OCI-LY7 (cell line): ENCODE measurements at regions not wholly inside any gene's neighbourhood (a gene's known extent, or its start where the extent isn't known, plus 50 kb on each side); places are given as distances from the start of the nearest gene placed in this dataset.

Experiments
- BruUV-seq: library from RNA; stranded (reverse); fragments of 400-500 nt; replicated peaks from 2 replicates; lab custom pipeline; 2021; lab: Mats Ljungman, UMichigan
- CTCF ChIA-PET: fragments of 300-600 bp; sonication (Branson Sonifier 250); formaldehyde crosslinking; loops from one replicate; lab custom pipeline; 2022; ENCODE audit warnings: antibody characterized with exemption; ENCODE audit not compliant: unreplicated experiment; lab: Charles Lee
- POLR2A ChIA-PET: fragments of 300-600 bp; sonication (Branson Sonifier 250); formaldehyde crosslinking; loops from one replicate; lab custom pipeline; 2022; ENCODE audit warnings: antibody characterized with exemption; lab: Charles Lee
- DNase-seq: peaks from one replicate; pipeline ENCODE4 v3.0.0-alpha.2; 2015; ENCODE audit warnings: low spot score
- H2AFZ ChIP-seq: fragments of 200-600 bp; sonication (generic), shearing (Covaris generic); 2 replicates; pipeline ENCODE4 v1.6.1; 2014; ENCODE audit warnings: mild to moderate bottlenecking, antibody characterized with exemption, low read length, moderate library complexity
- H3K27ac ChIP-seq: fragments of 200-600 bp; sonication (generic); 2 replicates; pipeline ENCODE4 v1.5.1; 2014; ENCODE audit warnings: mixed run types, low read depth, mild to moderate bottlenecking, moderate library complexity, low read length, inconsistent platforms; ENCODE audit not compliant: poor library complexity, severe bottlenecking
- H3K36me3 ChIP-seq: fragments of 200-600 bp; sonication (generic); 2 replicates; pipeline ENCODE4 v1.6.1; 2014; ENCODE audit warnings: mild to moderate bottlenecking, antibody characterized with exemption, low read length, moderate library complexity, mixed read lengths; ENCODE audit not compliant: insufficient read depth
- H3K4me1 ChIP-seq: fragments of 200-600 bp; sonication (generic); 2 replicates; pipeline ENCODE4 v1.5.1; 2014; ENCODE audit warnings: mild to moderate bottlenecking, low read length; ENCODE audit not compliant: insufficient read depth, poor library complexity, severe bottlenecking
- H3K4me2 ChIP-seq: fragments of 200-600 bp; sonication (generic); 2 replicates; pipeline ENCODE4 v1.6.1; 2014; ENCODE audit warnings: mild to moderate bottlenecking, low read length
- H3K4me3 ChIP-seq: fragments of 200-600 bp; sonication (generic); 2 replicates; pipeline ENCODE4 v1.5.1; 2014; ENCODE audit warnings: mild to moderate bottlenecking, low read depth, low read length; ENCODE audit not compliant: poor library complexity, severe bottlenecking
- H3K79me2 ChIP-seq: fragments of 200-600 bp; sonication (generic); 2 replicates; pipeline ENCODE4 v1.6.1; 2016; ENCODE audit warnings: low read depth, mild to moderate bottlenecking, low read length, moderate library complexity, mixed read lengths; ENCODE audit not compliant: insufficient read depth
- H3K9me2 ChIP-seq: fragments of 200-600 bp; sonication (generic); 2 replicates; pipeline ENCODE4 v1.6.1; 2016; ENCODE audit warnings: mild to moderate bottlenecking, low read length, mixed read lengths; ENCODE audit not compliant: insufficient read depth
- H3K9me3 ChIP-seq: fragments of 200-600 bp; sonication (generic); 2 replicates; pipeline ENCODE4 v1.6.1; 2014; ENCODE audit warnings: mild to moderate bottlenecking, mixed run types, low read length, mixed read lengths
- H4K20me1 ChIP-seq: fragments of 200-600 bp; sonication (generic); 2 replicates; pipeline ENCODE4 v1.6.1; 2014; ENCODE audit warnings: mild to moderate bottlenecking, antibody characterized with exemption, low read length, moderate library complexity, mixed read lengths; ENCODE audit not compliant: insufficient read depth
- CTCF ChIP-seq: fragments of 200-600 bp; sonication (generic); conservative IDR thresholded peaks from 2 replicates; pipeline ENCODE4 v1.5.1; 2014; ENCODE audit warnings: mild to moderate bottlenecking, antibody characterized with exemption, low read length, moderate library complexity, mixed read lengths
- EZH2phosphoT487 ChIP-seq: fragments of 200-600 bp; sonication (generic); IDR thresholded peaks from 2 replicates; pipeline ENCODE4 v1.6.1; 2018; ENCODE audit warnings: low read depth, borderline replicate concordance, mild to moderate bottlenecking, mixed run types, antibody characterized with exemption, low read length, moderate library complexity, mixed read lengths
- intact Hi-C: fragments of 100-400 bp; cut with micrococcal nuclease; formaldehyde crosslinking; loops from one replicate; pipeline ENCODE4 v1.10.0; 2022; ENCODE audit not compliant: unreplicated experiment

GRCh38 chr7:49037346-49038210, 113.2 kb downstream of the CDC14C start:
- CTCF ChIA-PET, result no interaction called here
- H3K4me2 ChIP-seq, result no peak overlapping the region
- no peaks in the 10 kb centered on the region for H4K20me1 ChIP-seq
- intact Hi-C loops, result no loop called here
- no peaks in the 10 kb centered on the region for H3K9me3 ChIP-seq
- H3K79me2 ChIP-seq, result no peaks in the 10 kb centered on the region
- H3K27ac ChIP-seq, result no peak overlapping the region
- no peaks in the 10 kb centered on the region for H3K4me1 ChIP-seq
- POLR2A ChIA-PET, result interaction anchor here (0.7 to 1.4 kb wide), 3 partner anchors 9 to 49 kb away, joined by 3 read pairs; no protein-coding TSS in a partner anchor
- TF ChIP-seq CTCF (no peak), EZH2phosphoT487 (no peak)
- no peak overlapping the region for H2AFZ ChIP-seq
- H3K9me2 ChIP-seq, result no peaks in the 10 kb centered on the region
- no TSS peak for BruUV-seq
- H3K4me3 ChIP-seq, result no peak overlapping the region
- no peaks in the 10 kb centered on the region for H3K36me3 ChIP-seq
- DNase-seq, result no peak

GRCh38 chr7:49038821-49039358, 114.5 kb downstream of the CDC14C start:
- DNase-seq, result no peak
- Histone ChIP-seq H3K4me3 (no peak overlapping the region), H3K27ac (no peak overlapping the region), H3K79me2 (no peaks in the 10 kb centered on the region), H4K20me1 (no peaks in the 10 kb centered on the region), H2AFZ (no peak overlapping the region), H3K36me3 (no peaks in the 10 kb centered on the region), H3K4me1 (no peaks in the 10 kb centered on the region), H3K9me2 (no peaks in the 10 kb centered on the region), H3K9me3 (no peaks in the 10 kb centered on the region), H3K4me2 (no peak overlapping the region)
- intact Hi-C loops, result no loop called here
- TF ChIP-seq EZH2phosphoT487 (no peak), CTCF (no peak)
- CTCF ChIA-PET, result no interaction called here
- no TSS peak for BruUV-seq
- POLR2A ChIA-PET, result interaction anchor here (0.5 to 1.4 kb wide), 3 partner anchors 8 to 204 kb away, joined by 3 read pairs; no protein-coding TSS in a partner anchor

GRCh38 chr7:49060743-49061142, 136.4 kb downstream of the CDC14C start:
- Histone ChIP-seq H3K79me2 (no peaks in the 10 kb centered on the region), H3K4me3 (no peak overlapping the region), H3K36me3 (no peaks in the 10 kb centered on the region), H3K4me1 (peaks cover 4% of the 10 kb centered on the region), H3K9me2 (no peaks in the 10 kb centered on the region), H3K4me2 (no peak overlapping the region), H3K27ac (no peak overlapping the region), H3K9me3 (no peaks in the 10 kb centered on the region), H4K20me1 (no peaks in the 10 kb centered on the region), H2AFZ (peak overlapping the region; percentile 30)
- TF ChIP-seq CTCF, result no peak
- no peak for TF ChIP-seq EZH2phosphoT487
- peak; percentile 4 for DNase-seq
- ChIA-PET POLR2A (no interaction called here), CTCF (no interaction called here)
- intact Hi-C loops, result no loop called here
- BruUV-seq, result no TSS peak
